SK-N-SH (cell line): ENCODE measurements at regions not wholly inside any gene's neighbourhood (a gene's known extent, or its start where the extent isn't known, plus 50 kb on each side); places are given as distances from the start of the nearest gene placed in this dataset.

ENCODE experiments used
- CTCF ChIA-PET: fragments of 300-600, 350-600 bp; formaldehyde crosslinking; extraction: SDS; loops from one replicate; lab custom pipeline; 2021; lab: Yijun Ruan, JAX
- POLR2A ChIA-PET: fragments of 350-600 bp; sonication (Branson Sonifier 250); formaldehyde crosslinking; extraction: SDS; loops from one replicate; lab custom pipeline; 2020; ENCODE audit warnings: antibody characterized with exemption, inconsistent platforms; lab: Yijun Ruan, JAX
- DNase-seq: peaks from one replicate; pipeline ENCODE4 v3.0.0; 2012
- H2AFZ ChIP-seq: fragments of 200-600 bp; sonication (generic); 2 replicates; pipeline ENCODE4 v1.8.1; 2016; ENCODE audit warnings: antibody characterized with exemption, mild to moderate bottlenecking, low read depth
- H3F3A ChIP-seq: fragments of 200-600 bp; sonication (generic); replicated peaks from 2 replicates; pipeline ENCODE3; 2016; ENCODE audit warnings: antibody characterized with exemption, mild to moderate bottlenecking; ENCODE audit not compliant: insufficient read depth
- H3K27ac ChIP-seq, 2 experiments: fragments of 200-500 bp in 1 of 2; fragments of 200-600 bp in 1 of 2; sonication (Bioruptor generic) in 1 of 2; sonication (generic), shearing (Covaris generic) in 1 of 2; 2 replicates each; pipeline versions ENCODE4 v1.5.1 to v1.6.1; 2014 to 2016; ENCODE audit warnings: low read depth in 2 of 2, inconsistent platforms in 1 of 2, low read length in 1 of 2, mild to moderate bottlenecking in 1 of 2, mixed read lengths in 1 of 2
- H3K27me3 ChIP-seq: fragments of 200-600 bp; sonication (generic), shearing (Covaris generic); 2 replicates; pipeline ENCODE4 v1.6.1; 2016; ENCODE audit warnings: mixed run types; ENCODE audit not compliant: insufficient read depth
- H3K36me3 ChIP-seq, 2 experiments: fragments of 200-500 bp in 1 of 2; fragments of 200-600 bp in 1 of 2; sonication (Bioruptor generic) in 1 of 2; sonication (generic) in 1 of 2; replicated peaks in 1 of 2; 2 replicates each; pipeline versions ENCODE3 to v1.5.1; 2014 to 2016; ENCODE audit warnings: low read length in 1 of 2, mild to moderate bottlenecking in 1 of 2; ENCODE audit not compliant: insufficient read depth in 2 of 2, control insufficient read depth in 1 of 2
- H3K4me1 ChIP-seq, 2 experiments: fragments of 200-500 bp in 1 of 2; fragments of 200-600 bp in 1 of 2; sonication (Bioruptor generic) in 1 of 2; sonication (generic), shearing (Covaris generic) in 1 of 2; 2 replicates each; pipeline versions ENCODE4 v1.5.1 to v1.6.1; 2014 to 2016; ENCODE audit warnings: low read depth in 1 of 2, low read length in 1 of 2, mixed run types in 1 of 2; ENCODE audit not compliant: insufficient read depth in 2 of 2, control insufficient read depth in 1 of 2
- H3K4me2 ChIP-seq: fragments of 200-600 bp; sonication (generic), shearing (Covaris generic); 2 replicates; pipeline ENCODE4 v1.6.1; 2017; ENCODE audit warnings: mixed run types
- H3K4me3 ChIP-seq, 2 experiments: fragments of 200-500 bp in 1 of 2; fragments of 200-600 bp in 1 of 2; sonication (Bioruptor generic) in 1 of 2; sonication (generic), shearing (Covaris generic) in 1 of 2; 2 replicates each; pipeline versions ENCODE4 v1.5.1 to v1.8.1; 2014 to 2016; ENCODE audit warnings: low read depth in 2 of 2, inconsistent platforms in 1 of 2, low read length in 1 of 2, mild to moderate bottlenecking in 1 of 2, mixed read lengths in 1 of 2, moderate library complexity in 1 of 2
- H3K79me2 ChIP-seq: fragments of 200-600 bp; sonication (generic); 2 replicates; pipeline ENCODE4 v1.8.1; 2017; ENCODE audit warnings: mild to moderate bottlenecking; ENCODE audit not compliant: insufficient read depth
- H3K9ac ChIP-seq: fragments of 200-600 bp; sonication (generic); 2 replicates; pipeline ENCODE4 v1.6.1; 2017; ENCODE audit warnings: mixed run types
- H3K9me2 ChIP-seq: fragments of 200-600 bp; sonication (generic); 2 replicates; pipeline ENCODE4 v1.6.1; 2017; ENCODE audit warnings: mixed run types
- H3K9me3 ChIP-seq: fragments of 200-600 bp; sonication (generic); 2 replicates; pipeline ENCODE4 v1.6.1; 2017; ENCODE audit warnings: mixed run types, mild to moderate bottlenecking, moderate library complexity
- H4K20me1 ChIP-seq: fragments of 200-600 bp; sonication (generic); 2 replicates; pipeline ENCODE4 v1.6.1; 2017; ENCODE audit warnings: mild to moderate bottlenecking, mixed run types; ENCODE audit not compliant: insufficient read depth
- ELF1 ChIP-seq: IDR thresholded peaks from 2 replicates; pipeline ENCODE4 v1.4.0; 2012
- EP300 ChIP-seq, 2 experiments: IDR thresholded peaks; 2 replicates each; pipeline versions ENCODE4 v1.4.0 to v1.6.1; 2012; ENCODE audit warnings: borderline replicate concordance in 1 of 2, low read depth in 1 of 2, low read length in 1 of 2
- FOSL2 ChIP-seq: IDR thresholded peaks from 2 replicates; pipeline ENCODE4 v1.4.0; 2012; ENCODE audit warnings: low read depth, mild to moderate bottlenecking, moderate library complexity, borderline replicate concordance
- FOXJ3 ChIP-seq: sonication (generic); formaldehyde crosslinking; IDR thresholded peaks from 2 replicates; pipeline ENCODE4 v1.5.1; 2020; ENCODE audit warnings: mild to moderate bottlenecking, missing genetic modification reagents
- FOXM1 ChIP-seq: IDR thresholded peaks from 2 replicates; pipeline ENCODE4 v1.4.0; 2012; ENCODE audit warnings: low read depth, mild to moderate bottlenecking
- GATA2 ChIP-seq: sonication (generic); formaldehyde crosslinking; IDR thresholded peaks from 2 replicates; pipeline ENCODE4 v1.5.0; 2020; ENCODE audit warnings: mild to moderate bottlenecking, missing genetic modification reagents
- JUND ChIP-seq: IDR thresholded peaks from 2 replicates; pipeline ENCODE4 v1.4.0; 2012
- MEF2A ChIP-seq: IDR thresholded peaks from 2 replicates; pipeline ENCODE4 v1.4.0; 2012; ENCODE audit warnings: low read depth, borderline replicate concordance
- NFIC ChIP-seq: IDR thresholded peaks from 2 replicates; pipeline ENCODE4 v1.4.0; 2012; ENCODE audit warnings: borderline replicate concordance
- POLR2AphosphoS5 ChIP-seq: IDR thresholded peaks from 2 replicates; pipeline ENCODE4 v1.6.1; 2012; ENCODE audit warnings: low read depth, low read length
- RCOR1 ChIP-seq: fragments of 150-350 bp; IDR thresholded peaks from 2 replicates; pipeline ENCODE4 v1.6.1; 2017; ENCODE audit warnings: antibody characterized with exemption, low read length
- RFX5 ChIP-seq: IDR thresholded peaks from 2 replicates; pipeline ENCODE4 v1.6.1; 2012; ENCODE audit warnings: mild to moderate bottlenecking, improper control_type of control experiment, low read length
- RXRA ChIP-seq: IDR thresholded peaks from 2 replicates; pipeline ENCODE4 v1.4.0; 2012; ENCODE audit warnings: low read depth, mild to moderate bottlenecking, borderline replicate concordance
- SIN3A ChIP-seq: IDR thresholded peaks from 2 replicates; pipeline ENCODE4 v1.6.1; 2012; ENCODE audit warnings: low read depth, mild to moderate bottlenecking, low read length, moderate library complexity, borderline replicate concordance
- SMC3 ChIP-seq: IDR thresholded peaks from 2 replicates; pipeline ENCODE4 v1.6.1; 2012; ENCODE audit warnings: low read depth, low read length, improper control_type of control experiment
- TAF1 ChIP-seq: IDR thresholded peaks from 2 replicates; pipeline ENCODE4 v1.6.1; 2012; ENCODE audit warnings: low read depth, mild to moderate bottlenecking, low read length, moderate library complexity, borderline replicate concordance
- TEAD4 ChIP-seq: IDR thresholded peaks from 2 replicates; pipeline ENCODE4 v1.4.0; 2012; ENCODE audit warnings: mild to moderate bottlenecking, borderline replicate concordance; ENCODE audit not compliant: insufficient read depth
- YY1 ChIP-seq: IDR thresholded peaks from 2 replicates; pipeline ENCODE4 v1.4.0; 2012; ENCODE audit warnings: low read depth, mild to moderate bottlenecking
- WGBS: methylation state at CpG from one replicate; pipeline ENCODE4 v1.1.6; 2017; ENCODE audit warnings: low lambda C conversion rate; 5-methylcytosine and 5-hydroxymethylcytosine counted together
- TF ChIP-seq, protein P1 (sequence below): IDR thresholded peaks from 2 replicates; pipeline ENCODE4 v1.4.0; 2012; ENCODE audit warnings: low read depth
- TF ChIP-seq, protein P2 (sequence below): fragments of 150-350 bp; IDR thresholded peaks from 2 replicates; pipeline ENCODE4 v1.6.1; 2016; ENCODE audit warnings: mild to moderate bottlenecking, low read depth, low read length
- TF ChIP-seq, protein P3 (sequence below): fragments of 150-350 bp; IDR thresholded peaks from 2 replicates; pipeline ENCODE4 v1.6.1; 2017; ENCODE audit warnings: antibody characterized with exemption, low read length, low read depth, borderline replicate concordance
- TF ChIP-seq, protein P4 (sequence below): IDR thresholded peaks from 2 replicates; pipeline ENCODE4 v1.6.1; 2012; ENCODE audit warnings: mild to moderate bottlenecking, low read depth, low read length, moderate library complexity
- TF ChIP-seq, protein P5 (sequence below): fragments of 200-600 bp; sonication (generic); IDR thresholded peaks from 2 replicates; pipeline ENCODE4 v1.6.1; 2017; ENCODE audit warnings: antibody characterized with exemption, mild to moderate bottlenecking, moderate library complexity

DNA sequence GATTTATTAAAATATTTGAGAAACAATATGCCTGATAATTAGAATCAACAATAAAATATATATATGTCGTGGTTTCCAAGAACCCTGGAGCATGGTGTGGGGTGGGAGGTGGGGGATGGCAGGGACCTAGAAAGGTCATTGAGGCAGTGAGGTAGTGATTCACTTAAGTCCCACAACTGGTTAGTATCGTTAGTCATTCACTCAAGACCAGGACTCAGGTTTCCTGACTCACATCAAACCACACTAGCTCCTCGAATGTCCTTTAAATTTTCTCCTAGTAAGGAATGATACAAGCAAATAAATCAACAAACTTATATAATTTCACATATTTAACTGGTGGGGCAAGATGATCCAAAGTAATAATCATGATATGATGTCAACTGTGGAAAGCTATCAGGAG is 158.8 kb upstream of the AADAT start (continued):
- TF ChIP-seq, protein P1, sequence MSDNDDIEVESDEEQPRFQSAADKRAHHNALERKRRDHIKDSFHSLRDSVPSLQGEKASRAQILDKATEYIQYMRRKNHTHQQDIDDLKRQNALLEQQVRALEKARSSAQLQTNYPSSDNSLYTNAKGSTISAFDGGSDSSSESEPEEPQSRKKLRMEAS, result no peak
- TF ChIP-seq JUND (no peak), RXRA (no peak), FOXM1 (no peak), POLR2AphosphoS5 (no peak)
- TF ChIP-seq, all 33 proteins: peak for 0

DNA sequence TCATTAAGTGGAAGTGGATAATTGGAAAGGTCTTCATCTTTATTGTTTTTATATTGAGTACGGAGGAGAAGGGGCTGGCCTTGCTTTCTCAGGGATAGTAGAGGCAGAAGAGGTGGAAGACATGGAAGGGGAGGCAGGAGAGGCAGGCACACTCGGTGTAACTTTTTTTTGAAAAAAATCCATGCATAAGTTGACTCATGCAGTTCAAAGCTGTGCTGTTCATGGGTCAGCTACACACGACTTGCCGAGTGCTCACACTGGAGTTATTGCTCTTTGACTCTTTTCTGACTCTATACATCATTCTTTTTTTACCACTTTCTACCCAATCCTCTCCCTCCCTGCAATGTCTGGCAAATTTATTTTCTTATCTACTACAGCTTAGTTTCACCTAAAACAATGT is 158.3 kb upstream of the AADAT start:
- ChIA-PET POLR2A (no interaction called here), CTCF (interaction anchor here (0.9 to 5.9 kb wide), 2 partner anchors 11 to 127 kb away, joined by 3 to 58 read pairs; no protein-coding TSS in a partner anchor)
- H3K4me2 ChIP-seq, result no peak overlapping the region; the same call in 1 of the 2 replicates
- H3K9me3 ChIP-seq, result no peaks in the 10 kb centered on the region
- H3K27me3 ChIP-seq, result no peaks in the 10 kb centered on the region
- WGBS, result 17% methylated on average over 4 of the region's 4 CpGs
- no peaks in the 10 kb centered on the region for H3K36me3 ChIP-seq
- no peak overlapping the region for H3K4me3 ChIP-seq
- no peak overlapping the region for H3K27ac ChIP-seq
- no peaks in the 10 kb centered on the region for H3K9me2 ChIP-seq
- no peak for TF ChIP-seq TEAD4
- TF ChIP-seq, protein P2, sequence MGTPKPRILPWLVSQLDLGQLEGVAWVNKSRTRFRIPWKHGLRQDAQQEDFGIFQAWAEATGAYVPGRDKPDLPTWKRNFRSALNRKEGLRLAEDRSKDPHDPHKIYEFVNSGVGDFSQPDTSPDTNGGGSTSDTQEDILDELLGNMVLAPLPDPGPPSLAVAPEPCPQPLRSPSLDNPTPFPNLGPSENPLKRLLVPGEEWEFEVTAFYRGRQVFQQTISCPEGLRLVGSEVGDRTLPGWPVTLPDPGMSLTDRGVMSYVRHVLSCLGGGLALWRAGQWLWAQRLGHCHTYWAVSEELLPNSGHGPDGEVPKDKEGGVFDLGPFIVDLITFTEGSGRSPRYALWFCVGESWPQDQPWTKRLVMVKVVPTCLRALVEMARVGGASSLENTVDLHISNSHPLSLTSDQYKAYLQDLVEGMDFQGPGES, result no peak
- no peak for TF ChIP-seq SMC3
- TF ChIP-seq NFIC, result no peak
- TF ChIP-seq, protein P3, sequence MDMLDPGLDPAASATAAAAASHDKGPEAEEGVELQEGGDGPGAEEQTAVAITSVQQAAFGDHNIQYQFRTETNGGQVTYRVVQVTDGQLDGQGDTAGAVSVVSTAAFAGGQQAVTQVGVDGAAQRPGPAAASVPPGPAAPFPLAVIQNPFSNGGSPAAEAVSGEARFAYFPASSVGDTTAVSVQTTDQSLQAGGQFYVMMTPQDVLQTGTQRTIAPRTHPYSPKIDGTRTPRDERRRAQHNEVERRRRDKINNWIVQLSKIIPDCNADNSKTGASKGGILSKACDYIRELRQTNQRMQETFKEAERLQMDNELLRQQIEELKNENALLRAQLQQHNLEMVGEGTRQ, result no peak
- no peak for TF ChIP-seq POLR2AphosphoS5
- TF ChIP-seq RCOR1, result no peak
- TF ChIP-seq ELF1, result no peak
- TF ChIP-seq, protein P4, sequence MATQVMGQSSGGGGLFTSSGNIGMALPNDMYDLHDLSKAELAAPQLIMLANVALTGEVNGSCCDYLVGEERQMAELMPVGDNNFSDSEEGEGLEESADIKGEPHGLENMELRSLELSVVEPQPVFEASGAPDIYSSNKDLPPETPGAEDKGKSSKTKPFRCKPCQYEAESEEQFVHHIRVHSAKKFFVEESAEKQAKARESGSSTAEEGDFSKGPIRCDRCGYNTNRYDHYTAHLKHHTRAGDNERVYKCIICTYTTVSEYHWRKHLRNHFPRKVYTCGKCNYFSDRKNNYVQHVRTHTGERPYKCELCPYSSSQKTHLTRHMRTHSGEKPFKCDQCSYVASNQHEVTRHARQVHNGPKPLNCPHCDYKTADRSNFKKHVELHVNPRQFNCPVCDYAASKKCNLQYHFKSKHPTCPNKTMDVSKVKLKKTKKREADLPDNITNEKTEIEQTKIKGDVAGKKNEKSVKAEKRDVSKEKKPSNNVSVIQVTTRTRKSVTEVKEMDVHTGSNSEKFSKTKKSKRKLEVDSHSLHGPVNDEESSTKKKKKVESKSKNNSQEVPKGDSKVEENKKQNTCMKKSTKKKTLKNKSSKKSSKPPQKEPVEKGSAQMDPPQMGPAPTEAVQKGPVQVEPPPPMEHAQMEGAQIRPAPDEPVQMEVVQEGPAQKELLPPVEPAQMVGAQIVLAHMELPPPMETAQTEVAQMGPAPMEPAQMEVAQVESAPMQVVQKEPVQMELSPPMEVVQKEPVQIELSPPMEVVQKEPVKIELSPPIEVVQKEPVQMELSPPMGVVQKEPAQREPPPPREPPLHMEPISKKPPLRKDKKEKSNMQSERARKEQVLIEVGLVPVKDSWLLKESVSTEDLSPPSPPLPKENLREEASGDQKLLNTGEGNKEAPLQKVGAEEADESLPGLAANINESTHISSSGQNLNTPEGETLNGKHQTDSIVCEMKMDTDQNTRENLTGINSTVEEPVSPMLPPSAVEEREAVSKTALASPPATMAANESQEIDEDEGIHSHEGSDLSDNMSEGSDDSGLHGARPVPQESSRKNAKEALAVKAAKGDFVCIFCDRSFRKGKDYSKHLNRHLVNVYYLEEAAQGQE, result no peak
- no peak for TF ChIP-seq EP300 (IDR thresholded peaks at IDR 0.05; ENCODE audit: borderline replicate concordance in 1 of 2, low read depth in 1 of 2, low read length in 1 of 2)
- TF ChIP-seq, protein P5, sequence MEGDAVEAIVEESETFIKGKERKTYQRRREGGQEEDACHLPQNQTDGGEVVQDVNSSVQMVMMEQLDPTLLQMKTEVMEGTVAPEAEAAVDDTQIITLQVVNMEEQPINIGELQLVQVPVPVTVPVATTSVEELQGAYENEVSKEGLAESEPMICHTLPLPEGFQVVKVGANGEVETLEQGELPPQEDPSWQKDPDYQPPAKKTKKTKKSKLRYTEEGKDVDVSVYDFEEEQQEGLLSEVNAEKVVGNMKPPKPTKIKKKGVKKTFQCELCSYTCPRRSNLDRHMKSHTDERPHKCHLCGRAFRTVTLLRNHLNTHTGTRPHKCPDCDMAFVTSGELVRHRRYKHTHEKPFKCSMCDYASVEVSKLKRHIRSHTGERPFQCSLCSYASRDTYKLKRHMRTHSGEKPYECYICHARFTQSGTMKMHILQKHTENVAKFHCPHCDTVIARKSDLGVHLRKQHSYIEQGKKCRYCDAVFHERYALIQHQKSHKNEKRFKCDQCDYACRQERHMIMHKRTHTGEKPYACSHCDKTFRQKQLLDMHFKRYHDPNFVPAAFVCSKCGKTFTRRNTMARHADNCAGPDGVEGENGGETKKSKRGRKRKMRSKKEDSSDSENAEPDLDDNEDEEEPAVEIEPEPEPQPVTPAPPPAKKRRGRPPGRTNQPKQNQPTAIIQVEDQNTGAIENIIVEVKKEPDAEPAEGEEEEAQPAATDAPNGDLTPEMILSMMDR, result no peak
- TF ChIP-seq FOXJ3 (CRISPR knock-in tag), result no peak
- no peak for TF ChIP-seq MEF2A
- no peak for TF ChIP-seq YY1
- TF ChIP-seq TAF1, result no peak
- TF ChIP-seq FOSL2, result no peak
- no peak for TF ChIP-seq RFX5
- no peak for TF ChIP-seq JUND
- TF ChIP-seq SIN3A, result no peak
- TF ChIP-seq GATA2 (CRISPR knock-in tag), result no peak
- H3K79me2 ChIP-seq, result no peaks in the 10 kb centered on the region
- H3K9ac ChIP-seq, result no peak overlapping the region
- H3F3A ChIP-seq, result no peaks in the 10 kb centered on the region
- H2AFZ ChIP-seq, result no peak overlapping the region
- H4K20me1 ChIP-seq, result no peaks in the 10 kb centered on the region
- no peak for DNase-seq
- no peaks in the 10 kb centered on the region for H3K4me1 ChIP-seq
